HG03045 (cell line): ENCODE measurements at regions not wholly inside any gene's neighbourhood (a gene's known extent, or its start where the extent isn't known, plus 50 kb on each side); places are given as distances from the start of the nearest gene placed in this dataset.
"Not testable (repeated sequence)": the region's sequence is repeated elsewhere in the genome, so short reads cannot be mapped to it uniquely, and the experiment has no call there.

Source experiments
- ATAC-seq: cut with Tn5 transposase; IDR thresholded peaks from one replicate; pipeline ENCODE4 v1.9.1; 2021; ENCODE audit warnings: mild to moderate bottlenecking, moderate library complexity; ENCODE audit not compliant: unreplicated experiment

GRCh38 chr7:75201606-75202079, 109.3 kb downstream of the GTF2IRD2B start:
- ATAC-seq = not testable (repeated sequence)

- ATAC-seq = not testable (repeated sequence)
Measured at GRCh38 chr7:75205367-75206085, 113.1 kb downstream of the GTF2IRD2B start.

- ATAC-seq = not testable (repeated sequence)
Measured at GRCh38 chr7:75215460-75215859, 123.1 kb downstream of the GTF2IRD2B start.

GRCh38 chr7:75216963-75217362, 124.6 kb downstream of the GTF2IRD2B start:
- not testable (repeated sequence) for ATAC-seq

GRCh38 chr7:75226102-75226501, 133.7 kb downstream of the GTF2IRD2B start:
- not testable (repeated sequence) for ATAC-seq

GRCh38 chr7:75229558-75229957, 137.2 kb downstream of the GTF2IRD2B start:
- not testable (repeated sequence) for ATAC-seq

- not testable (repeated sequence) for ATAC-seq
Measured at GRCh38 chr7:75230558-75230957, 138.2 kb downstream of the GTF2IRD2B start.

GRCh38 chr7:75235092-75235826, 142.9 kb downstream of the GTF2IRD2B start:
- not testable (repeated sequence) for ATAC-seq

- ATAC-seq = not testable (repeated sequence)
Measured at GRCh38 chr7:75235827-75236167, 143.4 kb downstream of the GTF2IRD2B start.

GRCh38 chr7:75237255-75238187, 145.1 kb downstream of the GTF2IRD2B start:
- ATAC-seq = peak; percentile 92

- not testable (repeated sequence) for ATAC-seq
Measured at GRCh38 chr7:75238309-75238708, 145.9 kb downstream of the GTF2IRD2B start.

- not testable (repeated sequence) for ATAC-seq
Measured at GRCh38 chr7:75243638-75244037, 151.2 kb downstream of the GTF2IRD2B start.

GRCh38 chr7:75248216-75248615, 147.2 kb upstream of the TRIM73 start:
- ATAC-seq = not testable (repeated sequence)

GRCh38 chr7:75254238-75254637, 141.2 kb upstream of the TRIM73 start:
- ATAC-seq = not testable (repeated sequence)

- ATAC-seq = not testable (repeated sequence)
Measured at GRCh38 chr7:75257442-75257841, 138.0 kb upstream of the TRIM73 start.

GRCh38 chr7:75259454-75260003, 135.9 kb upstream of the TRIM73 start:
- not testable (repeated sequence) for ATAC-seq

- ATAC-seq = not testable (repeated sequence)
Measured at GRCh38 chr7:75261660-75262059, 133.8 kb upstream of the TRIM73 start.

- not testable (repeated sequence) for ATAC-seq
Measured at GRCh38 chr7:75268158-75268557, 127.3 kb upstream of the TRIM73 start.

- ATAC-seq = not testable (repeated sequence)
Measured at GRCh38 chr7:75269159-75269558, 126.3 kb upstream of the TRIM73 start.

GRCh38 chr7:75274114-75274513, 121.3 kb upstream of the TRIM73 start:
- not testable (repeated sequence) for ATAC-seq
